ENCODE measurements at regions not wholly inside any gene's neighbourhood (a gene's known extent, or its start where the extent isn't known, plus 50 kb on each side); places are given as distances from the start of the nearest gene placed in this dataset.

GRCh38 chr13:85314686-85315085 is 484.5 kb downstream of the SLITRK6 start:
- Histone ChIP-seq H3K4me3 (ENCODE audit: low read length) (no peak overlapping the region), H3K4me1 (ENCODE audit: insufficient read depth, low read length) (no peaks in the 10 kb centered on the region), H3K27me3 (ENCODE audit: insufficient read depth, low read length, poor library complexity, severe bottlenecking) (no peaks in the 10 kb centered on the region), H3K36me3 (ENCODE audit: insufficient read depth, low read length) (no peaks in the 10 kb centered on the region), H3K27ac (ENCODE audit: low read depth, low read length) (no peak overlapping the region), H3K9me3 (ENCODE audit: low read length) (no peaks in the 10 kb centered on the region)
- Mint-ChIP-seq H3K27me3 (no peaks in the 10 kb centered on the region), H3K27ac (no peak overlapping the region), H3K4me1 (no peaks in the 10 kb centered on the region), H3K4me3 (no peak overlapping the region), H3K9me3 (peaks cover 0 to 15% (median 2%) of the 10 kb centered on the region in 5 donors), H3K36me3 (no peaks in the 10 kb centered on the region)
- ChIA-PET CTCF (no interaction called here), POLR2A (no interaction called here)
- no peak for DNase-seq

DNA sequence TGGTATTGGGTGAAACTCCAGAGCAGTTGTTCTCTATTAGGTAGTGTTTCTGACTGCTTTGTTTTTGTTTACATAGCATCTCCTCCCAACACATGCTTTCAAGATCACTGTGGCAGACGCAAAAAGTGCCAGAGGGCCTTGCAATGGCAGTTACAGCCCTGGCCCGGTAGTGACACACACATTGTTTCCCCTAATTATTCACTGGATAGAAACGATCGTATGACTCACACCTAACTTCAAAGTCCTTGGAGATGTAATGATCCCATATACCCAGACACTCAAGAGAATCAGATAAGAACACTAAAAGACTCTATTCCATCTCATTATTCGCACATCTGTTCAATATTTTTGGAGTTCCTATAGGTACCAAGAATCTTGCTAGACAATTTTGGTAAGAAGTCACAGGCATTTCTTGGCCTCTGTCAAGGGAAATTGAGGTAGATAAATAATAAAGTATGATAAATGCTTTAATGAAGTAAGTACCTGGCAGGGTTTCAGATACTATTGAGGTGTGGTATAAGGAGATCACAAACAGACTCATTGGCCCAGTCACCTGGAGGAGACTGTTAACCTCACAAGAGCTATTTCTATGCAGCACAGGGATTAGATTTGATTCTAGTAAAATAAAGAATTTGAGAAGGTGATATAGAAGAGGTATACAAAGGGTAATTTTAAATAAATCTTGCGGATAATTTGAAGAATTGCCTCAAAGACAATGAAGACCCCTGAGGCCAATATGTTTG is 485.3 kb downstream of the SLITRK6 start:
- CTCF ChIA-PET, result no interaction called here
- Histone ChIP-seq H3K4me1 (ENCODE audit: insufficient read depth, low read length) (no peaks in the 10 kb centered on the region), H3K36me3 (ENCODE audit: insufficient read depth, low read length) (no peaks in the 10 kb centered on the region), H3K27me3 (ENCODE audit: insufficient read depth, low read length, poor library complexity, severe bottlenecking) (no peaks in the 10 kb centered on the region), H3K9me3 (ENCODE audit: low read length) (no peaks in the 10 kb centered on the region), H3K4me3 (ENCODE audit: low read length) (no peak overlapping the region), H3K27ac (ENCODE audit: low read depth, low read length) (no peak overlapping the region)
- H3K36me3 Mint-ChIP-seq, result no peaks in the 10 kb centered on the region
- no peak overlapping the region for H3K27ac Mint-ChIP-seq
- no peaks in the 10 kb centered on the region for H3K27me3 Mint-ChIP-seq
- no peaks in the 10 kb centered on the region for H3K4me1 Mint-ChIP-seq
- no peak for DNase-seq
- POLR2A ChIA-PET, result no interaction called here
- H3K4me3 Mint-ChIP-seq, result no peak overlapping the region
- H3K9me3 Mint-ChIP-seq, result peaks cover 0 to 13% (median 2%) of the 10 kb centered on the region in 5 donors

GRCh38 chr13:85312071-85312470 is 487.1 kb downstream of the SLITRK6 start:
- Mint-ChIP-seq H3K27ac (no peak overlapping the region), H3K4me1 (no peaks in the 10 kb centered on the region), H3K36me3 (no peaks in the 10 kb centered on the region), H3K27me3 (no peaks in the 10 kb centered on the region), H3K4me3 (no peak overlapping the region), H3K9me3 (peaks cover 0 to 10% (median 2%) of the 10 kb centered on the region in 5 donors)
- H3K4me3 ChIP-seq (ENCODE audit: low read length), result no peak overlapping the region
- no peak for DNase-seq
- no peaks in the 10 kb centered on the region for H3K27me3 ChIP-seq (ENCODE audit: insufficient read depth, low read length, poor library complexity, severe bottlenecking)
- H3K27ac ChIP-seq (ENCODE audit: low read depth, low read length), result no peak overlapping the region
- no peaks in the 10 kb centered on the region for H3K4me1 ChIP-seq (ENCODE audit: insufficient read depth, low read length)
- H3K9me3 ChIP-seq (ENCODE audit: low read length), result no peaks in the 10 kb centered on the region
- ChIA-PET CTCF (no interaction called here), POLR2A (no interaction called here)
- no peaks in the 10 kb centered on the region for H3K36me3 ChIP-seq (ENCODE audit: insufficient read depth, low read length)

- H3K27ac ChIP-seq (ENCODE audit: low read depth, low read length), result no peak overlapping the region
- H3K9me3 ChIP-seq (ENCODE audit: low read length), result no peaks in the 10 kb centered on the region
- Mint-ChIP-seq H3K27me3 (no peaks in the 10 kb centered on the region), H3K9me3 (peaks cover 2 to 10% (median 7%) of the 10 kb centered on the region in 5 donors), H3K36me3 (no peaks in the 10 kb centered on the region), H3K27ac (no peak overlapping the region), H3K4me3 (no peak overlapping the region), H3K4me1 (no peaks in the 10 kb centered on the region)
- CTCF ChIA-PET, result no interaction called here
- no peaks in the 10 kb centered on the region for H3K27me3 ChIP-seq (ENCODE audit: insufficient read depth, low read length, poor library complexity, severe bottlenecking)
- no peak overlapping the region for H3K4me3 ChIP-seq (ENCODE audit: low read length)
- no peaks in the 10 kb centered on the region for H3K36me3 ChIP-seq (ENCODE audit: insufficient read depth, low read length)
- POLR2A ChIA-PET, result no interaction called here
- no peak for DNase-seq
- H3K4me1 ChIP-seq (ENCODE audit: insufficient read depth, low read length), result no peaks in the 10 kb centered on the region
Observed at GRCh38 chr13:85303630-85304029, 495.6 kb downstream of the SLITRK6 start.

DNA sequence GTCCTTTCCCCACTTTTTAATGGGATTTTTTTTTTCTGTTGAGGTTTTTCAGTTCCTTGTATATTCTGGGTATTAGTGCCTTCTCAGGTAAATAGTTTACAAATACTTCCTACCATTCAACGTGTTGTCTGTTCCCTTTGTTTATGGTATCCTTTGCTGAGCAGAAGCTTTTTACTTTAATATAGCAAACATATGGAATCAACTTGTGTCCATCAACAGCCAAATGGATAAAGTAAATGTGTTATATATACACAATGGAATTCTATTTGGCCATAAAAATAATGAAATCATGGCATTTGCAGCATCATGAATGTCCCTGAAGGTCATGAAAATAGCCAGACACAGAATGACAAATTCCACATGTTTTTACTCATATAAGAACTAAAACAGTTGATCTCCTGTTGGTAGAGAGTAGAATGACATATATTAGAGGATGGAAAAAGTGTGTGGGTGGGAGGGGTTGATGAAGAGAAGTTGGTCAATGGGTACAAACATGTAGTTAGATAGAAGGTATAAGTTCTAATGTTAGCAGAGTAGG is 500.8 kb downstream of the SLITRK6 start:
- Histone ChIP-seq H3K27me3 (ENCODE audit: insufficient read depth, low read length, poor library complexity, severe bottlenecking) (no peaks in the 10 kb centered on the region), H3K4me1 (ENCODE audit: insufficient read depth, low read length) (no peaks in the 10 kb centered on the region), H3K4me3 (ENCODE audit: low read length) (no peak overlapping the region), H3K36me3 (ENCODE audit: insufficient read depth, low read length) (no peaks in the 10 kb centered on the region), H3K27ac (ENCODE audit: low read depth, low read length) (no peak overlapping the region), H3K9me3 (ENCODE audit: low read length) (no peaks in the 10 kb centered on the region)
- ChIA-PET POLR2A (no interaction called here), CTCF (no interaction called here)
- no peak overlapping the region for H3K27ac Mint-ChIP-seq
- no peak for DNase-seq
- peaks cover 0 to 15% (median 2%) of the 10 kb centered on the region in 5 donors for H3K9me3 Mint-ChIP-seq
- H3K27me3 Mint-ChIP-seq, result no peaks in the 10 kb centered on the region
- no peaks in the 10 kb centered on the region for H3K36me3 Mint-ChIP-seq
- no peak overlapping the region for H3K4me3 Mint-ChIP-seq
- H3K4me1 Mint-ChIP-seq, result no peaks in the 10 kb centered on the region

DNA sequence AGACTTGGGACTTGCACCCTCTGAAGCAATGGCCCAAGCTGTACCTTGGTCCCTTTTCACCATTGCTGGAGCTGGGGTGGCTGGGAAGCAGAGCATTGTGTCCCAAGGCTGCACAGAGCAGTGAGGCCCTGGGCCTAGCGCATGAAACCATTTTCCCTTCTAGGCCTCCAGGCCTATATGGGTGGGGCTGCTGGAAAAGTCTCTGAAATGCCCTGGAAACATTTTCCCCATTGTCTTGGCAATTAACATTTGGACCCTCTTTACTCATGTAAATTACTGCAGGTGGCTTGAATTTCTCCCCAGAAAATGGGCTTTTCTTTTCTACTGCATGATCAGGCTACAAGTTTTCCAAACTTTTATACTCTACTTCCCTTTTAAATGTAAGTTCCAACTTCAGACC is 510.5 kb downstream of the SLITRK6 start:
- no peaks in the 10 kb centered on the region for H3K4me1 Mint-ChIP-seq
- no peak overlapping the region for H3K27ac Mint-ChIP-seq
- Histone ChIP-seq H3K27ac (ENCODE audit: low read depth, low read length) (no peak overlapping the region), H3K27me3 (ENCODE audit: insufficient read depth, low read length, poor library complexity, severe bottlenecking) (no peaks in the 10 kb centered on the region), H3K9me3 (ENCODE audit: low read length) (no peaks in the 10 kb centered on the region), H3K4me1 (ENCODE audit: insufficient read depth, low read length) (no peaks in the 10 kb centered on the region), H3K36me3 (ENCODE audit: insufficient read depth, low read length) (no peaks in the 10 kb centered on the region), H3K4me3 (ENCODE audit: low read length) (no peak overlapping the region)
- no peak overlapping the region for H3K4me3 Mint-ChIP-seq
- H3K9me3 Mint-ChIP-seq, result peaks cover 0 to 12% (median 3%) of the 10 kb centered on the region in 5 donors
- H3K27me3 Mint-ChIP-seq, result no peaks in the 10 kb centered on the region
- CTCF ChIA-PET, result no interaction called here
- POLR2A ChIA-PET, result no interaction called here
- DNase-seq, result no peak
- no peaks in the 10 kb centered on the region for H3K36me3 Mint-ChIP-seq

DNA sequence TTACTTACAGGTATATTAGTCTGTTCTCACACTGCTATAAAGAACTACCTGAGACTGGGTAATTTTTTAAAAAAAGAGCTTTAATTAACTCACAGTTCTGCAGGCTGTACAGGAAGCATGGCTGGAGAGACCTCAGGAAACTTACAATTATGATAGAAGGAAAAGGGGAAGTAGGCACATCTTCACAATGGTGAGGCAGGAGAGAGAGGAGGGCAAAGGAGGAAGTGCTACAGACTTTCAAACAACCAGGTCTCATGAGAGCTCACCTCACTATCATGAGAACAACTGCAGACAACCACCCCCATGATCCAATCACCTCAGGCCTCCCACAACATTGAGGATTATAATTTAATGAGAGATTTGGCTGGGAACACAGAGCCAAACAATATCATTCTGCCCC is 511.7 kb downstream of the SLITRK6 start:
- H3K36me3 Mint-ChIP-seq, result no peaks in the 10 kb centered on the region
- Histone ChIP-seq H3K9me3 (ENCODE audit: low read length) (no peaks in the 10 kb centered on the region), H3K4me1 (ENCODE audit: insufficient read depth, low read length) (no peaks in the 10 kb centered on the region), H3K27ac (ENCODE audit: low read depth, low read length) (no peak overlapping the region), H3K4me3 (ENCODE audit: low read length) (no peak overlapping the region), H3K27me3 (ENCODE audit: insufficient read depth, low read length, poor library complexity, severe bottlenecking) (no peaks in the 10 kb centered on the region), H3K36me3 (ENCODE audit: insufficient read depth, low read length) (no peaks in the 10 kb centered on the region)
- no peaks in the 10 kb centered on the region for H3K4me1 Mint-ChIP-seq
- H3K27me3 Mint-ChIP-seq, result no peaks in the 10 kb centered on the region
- H3K4me3 Mint-ChIP-seq, result no peak overlapping the region
- no peak overlapping the region for H3K27ac Mint-ChIP-seq
- ChIA-PET POLR2A (no interaction called here), CTCF (no interaction called here)
- no peak for DNase-seq
- peaks cover 0 to 15% (median 3%) of the 10 kb centered on the region in 5 donors for H3K9me3 Mint-ChIP-seq

DNA sequence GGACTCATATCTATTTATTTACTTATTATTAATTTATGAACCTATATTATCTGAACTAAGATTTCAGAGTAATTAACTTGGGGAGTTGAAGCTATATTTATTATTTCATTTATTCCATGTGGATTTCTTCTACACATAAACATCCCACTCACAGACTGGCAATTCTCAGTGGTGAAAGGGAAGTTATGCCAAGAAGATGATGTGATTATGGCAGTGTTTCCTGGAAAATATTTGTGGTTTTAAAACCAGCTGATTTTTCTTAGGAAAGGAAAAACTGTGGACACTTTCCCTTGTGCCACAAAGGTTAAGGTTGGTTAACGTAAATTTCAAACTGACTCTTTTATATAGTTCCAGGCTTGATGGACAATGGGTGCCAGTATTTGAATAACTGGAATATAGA is 513.1 kb downstream of the SLITRK6 start:
- CTCF ChIA-PET, result no interaction called here
- H3K27me3 ChIP-seq (ENCODE audit: insufficient read depth, low read length, poor library complexity, severe bottlenecking), result no peaks in the 10 kb centered on the region
- no peaks in the 10 kb centered on the region for H3K36me3 ChIP-seq (ENCODE audit: insufficient read depth, low read length)
- H3K27me3 Mint-ChIP-seq, result no peaks in the 10 kb centered on the region
- no peaks in the 10 kb centered on the region for H3K36me3 Mint-ChIP-seq
- H3K27ac Mint-ChIP-seq, result no peak overlapping the region
- H3K4me1 Mint-ChIP-seq, result no peaks in the 10 kb centered on the region
- H3K27ac ChIP-seq (ENCODE audit: low read depth, low read length), result no peak overlapping the region
- H3K4me1 ChIP-seq (ENCODE audit: insufficient read depth, low read length), result no peaks in the 10 kb centered on the region
- no peaks in the 10 kb centered on the region for H3K9me3 ChIP-seq (ENCODE audit: low read length)
- no peak overlapping the region for H3K4me3 ChIP-seq (ENCODE audit: low read length)
- peaks cover 1 to 19% (median 3%) of the 10 kb centered on the region in 5 donors for H3K9me3 Mint-ChIP-seq
- no peak overlapping the region for H3K4me3 Mint-ChIP-seq
- no peak for DNase-seq
- POLR2A ChIA-PET, result no interaction called here
